OCI-LY7 (cell line): ENCODE measurements at regions not wholly inside any gene's neighbourhood (a gene's known extent, or its start where the extent isn't known, plus 50 kb on each side); places are given as distances from the start of the nearest gene placed in this dataset.

Experiments
- CTCF ChIP-seq: fragments of 200-600 bp; sonication (generic); conservative IDR thresholded peaks from 2 replicates; pipeline ENCODE4 v1.5.1; 2014; ENCODE audit warnings: mild to moderate bottlenecking, antibody characterized with exemption, low read length, moderate library complexity, mixed read lengths
- EZH2phosphoT487 ChIP-seq: fragments of 200-600 bp; sonication (generic); IDR thresholded peaks from 2 replicates; pipeline ENCODE4 v1.6.1; 2018; ENCODE audit warnings: low read depth, borderline replicate concordance, mild to moderate bottlenecking, mixed run types, antibody characterized with exemption, low read length, moderate library complexity, mixed read lengths

- TF ChIP-seq CTCF: no peak
- no peak for TF ChIP-seq EZH2phosphoT487
Measured at GRCh38 chr12:105705235-105705634, 374.7 kb downstream of the C12orf75 start.
